GM12892 (cell line): ENCODE measurements at regions not wholly inside any gene's neighbourhood (a gene's known extent, or its start where the extent isn't known, plus 50 kb on each side); places are given as distances from the start of the nearest gene placed in this dataset.
"Not testable (repeated sequence)": the region's sequence is repeated elsewhere in the genome, so short reads cannot be mapped to it uniquely, and the experiment has no call there.

Source experiments
- DNase-seq: peaks from one replicate; pipeline ENCODE4 v3.0.0; 2011; ENCODE audit not compliant: insufficient read length
- FAIRE-seq: peaks from 2 replicates; lab custom pipeline; 2011; peaks lifted over from hg19 to GRCh38; lab: Jason Lieb, UNC

GRCh38 chr15:22519213-22519612 lies 60.5 kb downstream of the GOLGA6L22 start:
- DNase-seq, FAIRE-seq: not testable (repeated sequence)

- DNase-seq, FAIRE-seq: not testable (repeated sequence)
These were observed 67.8 kb downstream of the GOLGA6L22 start for GRCh38 chr15:22526537-22526936.

- FAIRE-seq, DNase-seq: not testable (repeated sequence)
These were observed 68.3 kb downstream of the GOLGA6L22 start for GRCh38 chr15:22527016-22527415.

- DNase-seq, FAIRE-seq: not testable (repeated sequence)
These were observed 70.5 kb downstream of the GOLGA6L22 start for GRCh38 chr15:22529200-22529599.

- FAIRE-seq, result not testable (repeated sequence)
These were observed 101.0 kb downstream of the GOLGA6L22 start for GRCh38 chr15:22559701-22560100.

GRCh38 chr15:22561716-22562115 lies 103.0 kb downstream of the GOLGA6L22 start:
- DNase-seq, FAIRE-seq: not testable (repeated sequence)

More at GRCh38 chr15:22559701-22560100, 101.0 kb downstream of the GOLGA6L22 start:
- DNase-seq, result not testable (repeated sequence)

GRCh38 chr15:22566510-22566909 lies 107.8 kb downstream of the GOLGA6L22 start:
- FAIRE-seq, result not testable (repeated sequence)

GRCh38 chr15:22569486-22569885 lies 110.8 kb downstream of the GOLGA6L22 start:
- not testable (repeated sequence) for FAIRE-seq, DNase-seq

More at GRCh38 chr15:22566510-22566909, 107.8 kb downstream of the GOLGA6L22 start:
- not testable (repeated sequence) for DNase-seq

GRCh38 chr15:22572152-22572735 lies 113.5 kb downstream of the GOLGA6L22 start:
- not testable (repeated sequence) for FAIRE-seq, DNase-seq

- not testable (repeated sequence) for FAIRE-seq
These were observed 114.1 kb downstream of the GOLGA6L22 start for GRCh38 chr15:22572792-22573191.

GRCh38 chr15:22577828-22578227 lies 119.1 kb downstream of the GOLGA6L22 start:
- DNase-seq, FAIRE-seq: not testable (repeated sequence)

More at GRCh38 chr15:22572792-22573191, 114.1 kb downstream of the GOLGA6L22 start:
- DNase-seq, result not testable (repeated sequence)

GRCh38 chr15:22579213-22579612 lies 120.5 kb downstream of the GOLGA6L22 start:
- FAIRE-seq, DNase-seq: not testable (repeated sequence)

GRCh38 chr15:22587391-22587790 lies 128.7 kb downstream of the GOLGA6L22 start:
- DNase-seq, FAIRE-seq: not testable (repeated sequence)

- DNase-seq, FAIRE-seq: not testable (repeated sequence)
These were observed 139.8 kb downstream of the GOLGA6L22 start for GRCh38 chr15:22598552-22598951.

- DNase-seq, result not testable (repeated sequence)
These were observed 141.0 kb downstream of the GOLGA6L22 start for GRCh38 chr15:22599526-22600320.

GRCh38 chr15:22616976-22617375 lies 158.3 kb downstream of the GOLGA6L22 start:
- not testable (repeated sequence) for DNase-seq, FAIRE-seq

More at GRCh38 chr15:22599526-22600320, 141.0 kb downstream of the GOLGA6L22 start:
- not testable (repeated sequence) for FAIRE-seq

- FAIRE-seq, DNase-seq: not testable (repeated sequence)
These were observed 154.7 kb upstream of the NIPA1 start for GRCh38 chr15:22631789-22632188.

GRCh38 chr15:22639983-22640382 lies 146.5 kb upstream of the NIPA1 start:
- FAIRE-seq, DNase-seq: not testable (repeated sequence)

GRCh38 chr15:22649458-22649857 lies 137.0 kb upstream of the NIPA1 start:
- not testable (repeated sequence) for DNase-seq, FAIRE-seq

GRCh38 chr15:22651179-22651578 lies 135.3 kb upstream of the NIPA1 start:
- FAIRE-seq, DNase-seq: not testable (repeated sequence)
